HCT116 (cell line): ENCODE measurements at regions not wholly inside any gene's neighbourhood (a gene's known extent, or its start where the extent isn't known, plus 50 kb on each side); places are given as distances from the start of the nearest gene placed in this dataset.

ENCODE experiments used
- CTCF ChIP-seq, 3 experiments: fragments of 200-600 bp in 1 of 3; sonication (generic) in 1 of 3; IDR thresholded peaks in 2 of 3; conservative IDR thresholded peaks in 1 of 3; 2 replicates each; pipeline ENCODE4 v1.5.1; 2012 to 2017; ENCODE audit warnings: low read depth in 2 of 3, low read length in 2 of 3, antibody characterized with exemption in 1 of 3, borderline replicate concordance in 1 of 3, control low read depth in 1 of 3, mild to moderate bottlenecking in 1 of 3, mixed read lengths in 1 of 3, mixed run types in 1 of 3, moderate library complexity in 1 of 3; ENCODE audit not compliant: insufficient read depth in 1 of 3
- ELF1 ChIP-seq: IDR thresholded peaks from 2 replicates; pipeline ENCODE4 v1.6.1; 2012; ENCODE audit warnings: low read depth, borderline replicate concordance
- POLR2AphosphoS5 ChIP-seq: IDR thresholded peaks from 2 replicates; pipeline ENCODE4 v1.6.1; 2011; ENCODE audit warnings: mild to moderate bottlenecking, low read depth, low read length, moderate library complexity
- TF ChIP-seq, protein P1 (sequence below): IDR thresholded peaks from 2 replicates; pipeline ENCODE4 v1.6.1; 2012; ENCODE audit warnings: low read depth

DNA sequence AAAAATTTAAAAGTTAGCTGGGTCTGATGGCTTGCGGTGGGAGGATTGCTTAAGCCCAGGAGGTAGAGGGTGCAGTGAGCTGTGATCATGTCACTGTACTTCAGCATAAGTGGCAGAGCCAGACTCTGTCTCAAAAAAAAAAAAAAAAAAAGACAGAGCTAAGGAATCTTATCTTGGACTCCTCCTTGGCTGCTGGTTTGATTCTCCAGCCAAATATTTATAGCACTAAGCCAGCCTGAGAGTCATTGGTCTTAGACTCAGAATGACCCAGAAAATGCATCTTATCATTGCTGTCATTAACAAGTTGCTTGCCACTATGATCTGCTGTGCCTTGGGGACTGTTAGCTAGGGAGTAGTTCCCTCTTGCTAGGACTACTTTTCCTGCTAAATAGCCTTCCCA is 164.7 kb downstream of the GNAT3 start:
- TF ChIP-seq POLR2AphosphoS5 (no peak), CTCF (IDR thresholded peaks at IDR 0.05 in 2 of 3, conservative IDR thresholded peaks at IDR 0.05 in 1 of 3; ENCODE audit: borderline replicate concordance in 1 of 3, insufficient read depth in 1 of 3, low read depth in 2 of 3, low read length in 2 of 3) (no peak), ELF1 (no peak)
- TF ChIP-seq, protein P1, sequence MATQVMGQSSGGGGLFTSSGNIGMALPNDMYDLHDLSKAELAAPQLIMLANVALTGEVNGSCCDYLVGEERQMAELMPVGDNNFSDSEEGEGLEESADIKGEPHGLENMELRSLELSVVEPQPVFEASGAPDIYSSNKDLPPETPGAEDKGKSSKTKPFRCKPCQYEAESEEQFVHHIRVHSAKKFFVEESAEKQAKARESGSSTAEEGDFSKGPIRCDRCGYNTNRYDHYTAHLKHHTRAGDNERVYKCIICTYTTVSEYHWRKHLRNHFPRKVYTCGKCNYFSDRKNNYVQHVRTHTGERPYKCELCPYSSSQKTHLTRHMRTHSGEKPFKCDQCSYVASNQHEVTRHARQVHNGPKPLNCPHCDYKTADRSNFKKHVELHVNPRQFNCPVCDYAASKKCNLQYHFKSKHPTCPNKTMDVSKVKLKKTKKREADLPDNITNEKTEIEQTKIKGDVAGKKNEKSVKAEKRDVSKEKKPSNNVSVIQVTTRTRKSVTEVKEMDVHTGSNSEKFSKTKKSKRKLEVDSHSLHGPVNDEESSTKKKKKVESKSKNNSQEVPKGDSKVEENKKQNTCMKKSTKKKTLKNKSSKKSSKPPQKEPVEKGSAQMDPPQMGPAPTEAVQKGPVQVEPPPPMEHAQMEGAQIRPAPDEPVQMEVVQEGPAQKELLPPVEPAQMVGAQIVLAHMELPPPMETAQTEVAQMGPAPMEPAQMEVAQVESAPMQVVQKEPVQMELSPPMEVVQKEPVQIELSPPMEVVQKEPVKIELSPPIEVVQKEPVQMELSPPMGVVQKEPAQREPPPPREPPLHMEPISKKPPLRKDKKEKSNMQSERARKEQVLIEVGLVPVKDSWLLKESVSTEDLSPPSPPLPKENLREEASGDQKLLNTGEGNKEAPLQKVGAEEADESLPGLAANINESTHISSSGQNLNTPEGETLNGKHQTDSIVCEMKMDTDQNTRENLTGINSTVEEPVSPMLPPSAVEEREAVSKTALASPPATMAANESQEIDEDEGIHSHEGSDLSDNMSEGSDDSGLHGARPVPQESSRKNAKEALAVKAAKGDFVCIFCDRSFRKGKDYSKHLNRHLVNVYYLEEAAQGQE: no peak
